ENCODE measurements at regions not wholly inside any gene's neighbourhood (a gene's known extent, or its start where the extent isn't known, plus 50 kb on each side); places are given as distances from the start of the nearest gene placed in this dataset.

DNA sequence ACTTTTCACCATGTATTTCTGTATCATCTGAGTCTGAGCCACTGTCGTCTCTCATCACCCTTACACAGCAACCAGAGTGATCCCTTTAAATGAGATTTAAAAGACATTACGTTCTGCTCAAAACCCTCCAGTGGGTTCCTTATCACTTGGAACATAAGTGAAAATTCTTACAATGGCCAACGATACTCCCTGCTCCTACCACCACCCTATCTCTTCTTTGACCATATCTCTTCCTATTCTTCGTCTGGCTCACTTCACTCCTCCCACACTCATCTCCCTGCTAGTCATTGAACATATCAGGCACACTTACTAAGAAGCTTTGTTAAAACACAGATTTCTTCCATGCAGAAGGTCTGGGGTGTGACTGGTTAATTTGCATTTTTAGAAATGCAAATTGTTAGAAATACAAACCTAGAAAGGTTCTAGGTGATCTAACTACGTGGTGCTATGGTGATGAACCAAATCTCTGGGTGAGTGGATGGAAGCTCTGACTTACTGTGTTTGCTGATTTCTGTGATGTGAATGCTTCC, 166.6 kb upstream of the CD180 start:
- no peak for TF ChIP-seq EZH2phosphoT487 (IDR thresholded peaks at IDR 0.05; ENCODE audit: borderline replicate concordance)
- no peak for TF ChIP-seq SRF (IDR thresholded peaks at IDR 0.05; ENCODE audit: low read depth)
- TF ChIP-seq, protein P1, sequence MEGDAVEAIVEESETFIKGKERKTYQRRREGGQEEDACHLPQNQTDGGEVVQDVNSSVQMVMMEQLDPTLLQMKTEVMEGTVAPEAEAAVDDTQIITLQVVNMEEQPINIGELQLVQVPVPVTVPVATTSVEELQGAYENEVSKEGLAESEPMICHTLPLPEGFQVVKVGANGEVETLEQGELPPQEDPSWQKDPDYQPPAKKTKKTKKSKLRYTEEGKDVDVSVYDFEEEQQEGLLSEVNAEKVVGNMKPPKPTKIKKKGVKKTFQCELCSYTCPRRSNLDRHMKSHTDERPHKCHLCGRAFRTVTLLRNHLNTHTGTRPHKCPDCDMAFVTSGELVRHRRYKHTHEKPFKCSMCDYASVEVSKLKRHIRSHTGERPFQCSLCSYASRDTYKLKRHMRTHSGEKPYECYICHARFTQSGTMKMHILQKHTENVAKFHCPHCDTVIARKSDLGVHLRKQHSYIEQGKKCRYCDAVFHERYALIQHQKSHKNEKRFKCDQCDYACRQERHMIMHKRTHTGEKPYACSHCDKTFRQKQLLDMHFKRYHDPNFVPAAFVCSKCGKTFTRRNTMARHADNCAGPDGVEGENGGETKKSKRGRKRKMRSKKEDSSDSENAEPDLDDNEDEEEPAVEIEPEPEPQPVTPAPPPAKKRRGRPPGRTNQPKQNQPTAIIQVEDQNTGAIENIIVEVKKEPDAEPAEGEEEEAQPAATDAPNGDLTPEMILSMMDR (IDR thresholded peaks at IDR 0.05 in 2 of 3, conservative IDR thresholded peaks at IDR 0.05 in 1 of 3; ENCODE audit: borderline replicate concordance in 1 of 3, insufficient read depth in 1 of 3, low read depth in 2 of 3, low read length in 2 of 3) = no peak
- no peak for TF ChIP-seq SIN3A (IDR thresholded peaks at IDR 0.05; ENCODE audit: low read depth)
- TF ChIP-seq EZH2 (IDR thresholded peaks at IDR 0.05) = no peak
- TF ChIP-seq POLR2AphosphoS5 (IDR thresholded peaks at IDR 0.05; ENCODE audit: low read depth, low read length) = no peak
